H1 (cell line): ENCODE measurements at regions not wholly inside any gene's neighbourhood (a gene's known extent, or its start where the extent isn't known, plus 50 kb on each side); places are given as distances from the start of the nearest gene placed in this dataset.

ENCODE experiments used
- CTCF ChIA-PET: fragments of 300-600 bp; sonication (Branson Sonifier 250); formaldehyde crosslinking; loops from one replicate; lab custom pipeline; 2021; ENCODE audit not compliant: partially characterized antibody; lab: Charles Lee
- POLR2A ChIA-PET: fragments of 300-600 bp; sonication (Branson Sonifier 250); formaldehyde crosslinking; loops from one replicate; lab custom pipeline; 2021; ENCODE audit warnings: inconsistent platforms; ENCODE audit not compliant: partially characterized antibody; lab: Charles Lee
- DNase-seq, 2 experiments: peaks; one replicate each; pipeline versions ENCODE4 v3.0.0 to v3.0.0-alpha.2; 2010 to 2022; ENCODE audit warnings: low spot score in 2 of 2, low read depth in 1 of 2, mixed read lengths in 1 of 2
- FAIRE-seq: peaks from 2 replicates; lab custom pipeline; 2011; peaks lifted over from hg19 to GRCh38; lab: Jason Lieb, UNC
- H2AFZ ChIP-seq: 2 replicates; pipeline ENCODE4 v1.8.1; 2012; ENCODE audit warnings: low read length, inconsistent platforms
- H2AK5ac ChIP-seq: 2 replicates; pipeline ENCODE4 v1.6.1; 2013; ENCODE audit warnings: low read depth, low read length
- H2BK120ac ChIP-seq: replicated peaks from 2 replicates; pipeline ENCODE3; 2013; ENCODE audit warnings: low read depth, low read length, inconsistent platforms
- H2BK12ac ChIP-seq: 2 replicates; pipeline ENCODE4 v1.6.1; 2013; ENCODE audit warnings: low read depth, low read length
- H2BK15ac ChIP-seq: 2 replicates; pipeline ENCODE4 v1.6.1; 2013; ENCODE audit warnings: low read length
- H2BK20ac ChIP-seq: 2 replicates; pipeline ENCODE4 v1.6.1; 2013; ENCODE audit warnings: low read length
- H2BK5ac ChIP-seq: 2 replicates; pipeline ENCODE4 v1.6.1; 2013; ENCODE audit warnings: low read depth, low read length
- H3K14ac ChIP-seq: 2 replicates; pipeline ENCODE4 v1.6.1; 2013; ENCODE audit warnings: inconsistent platforms; ENCODE audit not compliant: insufficient read length
- H3K18ac ChIP-seq: 2 replicates; pipeline ENCODE4 v1.6.1; 2013; ENCODE audit warnings: low read length; ENCODE audit errors: extremely low read depth
- H3K23ac ChIP-seq: 2 replicates; pipeline ENCODE4 v1.6.1; 2013; ENCODE audit warnings: inconsistent platforms; ENCODE audit not compliant: insufficient read length
- H3K23me2 ChIP-seq: 2 replicates; pipeline ENCODE4 v1.6.1; 2013; ENCODE audit warnings: low read depth, low read length
- H3K27ac ChIP-seq: 2 replicates; pipeline ENCODE4 v1.6.1; 2011; ENCODE audit warnings: low read depth, low read length, inconsistent platforms
- H3K27me3 ChIP-seq, 4 experiments: replicated peaks in 1 of 4; 1 replicate in 1 of 4; 2 replicates in 3 of 4; pipeline versions ENCODE4 v1.6.1 to v1.8.1; 2011 to 2013; ENCODE audit warnings: low read length in 3 of 4, mild to moderate bottlenecking in 3 of 4, inconsistent platforms in 2 of 4, mixed read lengths in 2 of 4, moderate library complexity in 1 of 4; ENCODE audit not compliant: control insufficient read depth in 3 of 4, insufficient read depth in 3 of 4; ENCODE audit errors: extremely low read depth in 1 of 4
- H3K36me3 ChIP-seq, 4 experiments: 2 replicates each; pipeline versions ENCODE4 v1.6.1 to v1.8.1; 2011 to 2013; ENCODE audit warnings: mild to moderate bottlenecking in 4 of 4, low read length in 3 of 4, moderate library complexity in 2 of 4, control low read depth in 1 of 4, inconsistent platforms in 1 of 4; ENCODE audit not compliant: insufficient read depth in 4 of 4, control insufficient read depth in 2 of 4
- H3K4ac ChIP-seq: replicated peaks from 2 replicates; pipeline ENCODE3; 2013; ENCODE audit warnings: low read length, low read depth, mixed read lengths, inconsistent platforms; ENCODE audit not compliant: insufficient read length
- H3K4me1 ChIP-seq, 4 experiments: replicated peaks in 1 of 4; 1 replicate in 1 of 4; 2 replicates in 3 of 4; pipeline versions ENCODE4 v1.6.1 to v1.8.1; 2011 to 2013; ENCODE audit warnings: low read length in 3 of 4, inconsistent platforms in 2 of 4, mixed read lengths in 1 of 4; ENCODE audit not compliant: insufficient read depth in 4 of 4, control insufficient read depth in 3 of 4
- H3K4me2 ChIP-seq, 2 experiments: 2 replicates each; pipeline versions ENCODE4 v1.6.1 to v1.8.1; 2011 to 2013; ENCODE audit warnings: low read depth in 2 of 2, low read length in 2 of 2, control low read depth in 1 of 2, inconsistent platforms in 1 of 2, mild to moderate bottlenecking in 1 of 2; ENCODE audit not compliant: insufficient read depth in 1 of 2
- H3K4me3 ChIP-seq, 4 experiments: fragments of 200-600, 300-600 bp in 1 of 4; sonication (generic), shearing (Covaris generic), sonication (Bioruptor Twin) in 1 of 4; 2 replicates each; pipeline versions ENCODE4 v1.5.1 to v1.8.1; 2011 to 2016; ENCODE audit warnings: low read length in 4 of 4, low read depth in 3 of 4, control low read depth in 2 of 4, inconsistent platforms in 2 of 4, mild to moderate bottlenecking in 2 of 4, mixed read lengths in 1 of 4, moderate library complexity in 1 of 4; ENCODE audit not compliant: insufficient read depth in 2 of 4; ENCODE audit errors: extremely low read depth in 1 of 4
- H3K56ac ChIP-seq: replicated peaks from 2 replicates; pipeline ENCODE3; 2013; ENCODE audit warnings: low read depth, mild to moderate bottlenecking, mixed read lengths, low read length, inconsistent platforms; ENCODE audit not compliant: insufficient read length
- H3K79me1 ChIP-seq: 2 replicates; pipeline ENCODE4 v1.6.1; 2013; ENCODE audit warnings: low read depth, low read length, control low read depth
- H3K79me2 ChIP-seq, 2 experiments: 2 replicates each; pipeline versions ENCODE4 v1.6.1 to v1.8.1; 2012 to 2013; ENCODE audit warnings: low read length in 2 of 2, mild to moderate bottlenecking in 2 of 2, inconsistent platforms in 1 of 2; ENCODE audit not compliant: insufficient read depth in 2 of 2, control insufficient read depth in 1 of 2
- H3K9ac ChIP-seq, 4 experiments: replicated peaks in 1 of 4; 1 replicate in 1 of 4; 2 replicates in 3 of 4; pipeline versions ENCODE4 v1.6.1 to v1.8.1; 2011 to 2013; ENCODE audit warnings: low read depth in 3 of 4, low read length in 3 of 4, control low read depth in 2 of 4, mild to moderate bottlenecking in 2 of 4, moderate library complexity in 2 of 4, inconsistent platforms in 1 of 4; ENCODE audit errors: extremely low read depth in 1 of 4
- H3K9me3 ChIP-seq, 2 experiments: 2 replicates each; pipeline versions ENCODE4 v1.6.1 to v1.8.1; 2012 to 2013; ENCODE audit warnings: mild to moderate bottlenecking in 2 of 2, moderate library complexity in 2 of 2, control low read depth in 1 of 2, inconsistent platforms in 1 of 2, low read depth in 1 of 2, low read length in 1 of 2, mixed read lengths in 1 of 2; ENCODE audit not compliant: insufficient read depth in 2 of 2
- H4K20me1 ChIP-seq, 2 experiments: replicated peaks in 1 of 2; 2 replicates each; pipeline versions ENCODE3 to v1.8.1; 2011 to 2013; ENCODE audit warnings: inconsistent platforms in 2 of 2, low read length in 2 of 2, mild to moderate bottlenecking in 1 of 2; ENCODE audit not compliant: insufficient read depth in 2 of 2, control insufficient read depth in 1 of 2
- H4K5ac ChIP-seq: 2 replicates; pipeline ENCODE4 v1.6.1; 2013; ENCODE audit warnings: low read length, low read depth, mixed read lengths, inconsistent platforms; ENCODE audit not compliant: insufficient read length
- H4K8ac ChIP-seq: 2 replicates; pipeline ENCODE4 v1.8.0; 2013; ENCODE audit warnings: mild to moderate bottlenecking, moderate library complexity, low read length, inconsistent platforms; ENCODE audit not compliant: insufficient read depth; ENCODE audit errors: extremely low read depth
- H4K91ac ChIP-seq: replicated peaks from 2 replicates; pipeline ENCODE3; 2013; ENCODE audit warnings: low read length, mixed read lengths, inconsistent platforms; ENCODE audit not compliant: insufficient read length
- CHD2 ChIP-seq: IDR thresholded peaks from 2 replicates; pipeline ENCODE4 v1.6.1; 2012; ENCODE audit warnings: low read length, improper control_type of control experiment
- WGBS, 2 experiments: shearing (Covaris generic) in 1 of 2; methylation state at CpG; one replicate each; pipeline versions ENCODE4 v1.1.6 to v1.1.7; 2013 to 2015; ENCODE audit warnings: low lambda C conversion rate in 2 of 2, mixed read lengths in 2 of 2, inconsistent platforms in 1 of 2, low coverage in 1 of 2, missing lambda C conversion rate in 1 of 2; ENCODE audit not compliant: insufficient replicate concordance in 2 of 2, insufficient coverage in 1 of 2, insufficient read length in 1 of 2; ENCODE audit errors: extremely low coverage in 1 of 2, missing lambda C conversion rate in 1 of 2; 5-methylcytosine and 5-hydroxymethylcytosine counted together

DNA sequence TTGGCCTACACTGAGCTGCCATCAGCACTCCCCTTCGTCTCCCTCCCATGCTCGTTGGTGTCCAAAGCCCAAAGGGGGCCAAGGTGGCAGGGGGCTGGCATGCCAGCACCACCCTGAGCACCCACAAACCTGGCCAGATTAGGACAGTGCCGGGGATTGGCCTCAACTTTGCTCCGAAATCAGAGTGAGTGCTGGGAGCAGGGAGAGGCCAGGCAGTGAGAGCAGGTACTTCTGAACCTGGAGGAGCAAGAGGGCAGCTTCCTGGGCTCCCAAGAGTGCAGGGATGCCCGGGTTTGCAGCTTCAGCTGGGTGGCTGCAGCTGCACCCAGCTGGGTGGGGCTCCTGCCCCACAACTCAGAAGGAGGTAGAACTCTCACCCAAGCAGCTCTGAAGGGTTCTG, 563.0 kb downstream of the SI start:
- FAIRE-seq: no peak
- DNase-seq: no peak
- H3K23ac ChIP-seq: no peak overlapping the region
- H2BK15ac ChIP-seq: no peak overlapping the region
- no peaks in the 10 kb centered on the region for H3K79me2 ChIP-seq
- H3K4me2 ChIP-seq: no peak overlapping the region
- H4K8ac ChIP-seq: no peak overlapping the region
- H3K56ac ChIP-seq: no peak overlapping the region
- ChIA-PET CTCF (interaction anchor here (0.7 kb wide), 1 partner anchor 24 kb away, joined by 3 read pairs; no protein-coding TSS in a partner anchor), POLR2A (no interaction called here)
- H3K27me3 ChIP-seq: no peaks in the 10 kb centered on the region
- no peak overlapping the region for H3K9ac ChIP-seq
- H2BK20ac ChIP-seq: no peak overlapping the region
- H3K14ac ChIP-seq: no peak overlapping the region
- no peaks in the 10 kb centered on the region for H3K79me1 ChIP-seq
- H3K27ac ChIP-seq: no peak overlapping the region
- H2AFZ ChIP-seq: peak overlapping the region; percentile 9; the same call in 1 of the 2 replicates
- no peak overlapping the region for H3K4me3 ChIP-seq
- WGBS, 2 experiments: 91% methylated on average over 5 of the region's 5 CpGs; no CpG with 5 or more reads in 1 of the 2 experiments
- no peak overlapping the region for H4K91ac ChIP-seq
- H3K4me1 ChIP-seq: no peaks in the 10 kb centered on the region
- H3K4ac ChIP-seq: no peak overlapping the region
- H2BK5ac ChIP-seq: no peak overlapping the region
- no peak overlapping the region for H3K18ac ChIP-seq
- no peaks in the 10 kb centered on the region for H4K20me1 ChIP-seq
- TF ChIP-seq CHD2: no peak
- H2BK120ac ChIP-seq: no peak overlapping the region
- no peak overlapping the region for H2BK12ac ChIP-seq
- no peaks in the 10 kb centered on the region for H3K36me3 ChIP-seq
- H3K23me2 ChIP-seq: no peaks in the 10 kb centered on the region
- 0 out of 4 replicates have a peak, but pooled peaks cover 0 to 2% of the 10 kb centered on the region in 2 experiments for H3K9me3 ChIP-seq
- H2AK5ac ChIP-seq: no peak overlapping the region
- no peak overlapping the region for H4K5ac ChIP-seq
